ENCODE measurements at regions not wholly inside any gene's neighbourhood (a gene's known extent, or its start where the extent isn't known, plus 50 kb on each side); places are given as distances from the start of the nearest gene placed in this dataset.
A peak's percentile ranks its signal among the peaks of the same experiment; 100 is the strongest.

DNA sequence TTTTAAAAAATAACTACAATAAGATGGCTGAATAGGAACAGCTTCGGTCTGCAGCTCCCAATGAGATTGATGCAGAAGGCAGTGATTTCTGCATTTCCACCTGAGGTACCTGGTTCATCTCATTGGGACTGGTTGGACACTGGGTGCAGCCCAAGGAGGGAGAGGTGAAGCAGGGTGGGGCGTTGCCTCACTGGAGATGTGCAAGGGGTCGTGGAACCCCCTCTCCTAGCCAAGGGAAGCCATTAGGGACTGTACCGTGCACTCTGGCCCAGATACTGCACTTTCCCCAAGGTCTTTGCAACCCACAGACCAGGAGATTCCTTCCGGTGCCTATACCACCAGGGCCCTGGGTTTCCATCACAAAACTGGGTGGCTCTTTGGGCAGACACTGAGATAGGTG, 640.1 kb downstream of the IQCM start:
- Histone ChIP-seq H3K27me3 (replicated peaks in 1 of 4; ENCODE audit: control insufficient read depth in 3 of 4, extremely low read depth in 1 of 4, insufficient read depth in 3 of 4, low read length in 3 of 4) (no peaks in the 10 kb centered on the region), H3K4me3 (ENCODE audit: extremely low read depth in 1 of 4, insufficient read depth in 2 of 4, low read depth in 3 of 4, low read length in 4 of 4) (no peak overlapping the region), H2BK15ac (ENCODE audit: low read length) (no peak overlapping the region), H4K5ac (ENCODE audit: insufficient read length, low read depth, low read length) (no peak overlapping the region), H3K18ac (ENCODE audit: extremely low read depth, low read length) (no peak overlapping the region), H3K79me1 (ENCODE audit: low read depth, low read length) (no peaks in the 10 kb centered on the region), H2AK5ac (ENCODE audit: low read depth, low read length) (no peak overlapping the region), H2BK20ac (ENCODE audit: low read length) (no peak overlapping the region), H4K20me1 (replicated peaks in 1 of 2; ENCODE audit: control insufficient read depth in 1 of 2, insufficient read depth in 2 of 2, low read length in 2 of 2) (no peaks in the 10 kb centered on the region), H3K9ac (replicated peaks in 1 of 4; ENCODE audit: extremely low read depth in 1 of 4, low read depth in 3 of 4, low read length in 3 of 4) (no peak overlapping the region), H3K4me2 (ENCODE audit: insufficient read depth in 1 of 2, low read depth in 2 of 2, low read length in 2 of 2) (no peak overlapping the region), H3K14ac (ENCODE audit: insufficient read length) (no peak overlapping the region), H2AFZ (ENCODE audit: low read length) (peak overlapping the region; percentile 88), H3K36me3 (ENCODE audit: control insufficient read depth in 2 of 4, insufficient read depth in 4 of 4, low read length in 3 of 4) (no peaks in the 10 kb centered on the region), H2BK120ac (replicated peaks; ENCODE audit: low read depth, low read length) (no peak overlapping the region), H3K23me2 (ENCODE audit: low read depth, low read length) (no peaks in the 10 kb centered on the region), H4K91ac (replicated peaks; ENCODE audit: insufficient read length, low read length) (no peak overlapping the region), H2BK12ac (ENCODE audit: low read depth, low read length) (no peak overlapping the region), H3K9me3 (ENCODE audit: insufficient read depth in 2 of 2, low read depth in 1 of 2, low read length in 1 of 2) (no peaks in the 10 kb centered on the region), H4K8ac (ENCODE audit: extremely low read depth, insufficient read depth, low read length) (no peak overlapping the region; the same call in 1 of the 2 replicates), H3K56ac (replicated peaks; ENCODE audit: insufficient read length, low read depth, low read length) (no peak overlapping the region), H3K23ac (ENCODE audit: insufficient read length) (no peak overlapping the region), H3K27ac (ENCODE audit: low read depth, low read length) (no peak overlapping the region), H3K4me1 (replicated peaks in 1 of 4; ENCODE audit: control insufficient read depth in 3 of 4, insufficient read depth in 4 of 4, low read length in 3 of 4) (0 out of 7 replicates have a peak, but pooled peaks cover 0 to 3% (median 0%) of the 10 kb centered on the region in 4 experiments), H3K79me2 (ENCODE audit: control insufficient read depth in 1 of 2, insufficient read depth in 2 of 2, low read length in 2 of 2) (no peaks in the 10 kb centered on the region), H3K4ac (replicated peaks; ENCODE audit: insufficient read length, low read depth, low read length) (no peak overlapping the region), H2BK5ac (ENCODE audit: low read depth, low read length) (no peak overlapping the region)
- 90% methylated on average over 5 of the region's 5 CpGs; no CpG with 5 or more reads in 1 of the 2 experiments for WGBS, 2 experiments (ENCODE audit: extremely low coverage in 1 of 2, insufficient coverage in 1 of 2, insufficient read length in 1 of 2, insufficient replicate concordance in 2 of 2, low coverage in 1 of 2, low lambda C conversion rate in 2 of 2, missing lambda C conversion rate in 1 of 2)
- FAIRE-seq (no peak), DNase-seq (ENCODE audit: low read depth in 1 of 2, low spot score in 2 of 2) (no peak)
- ChIA-PET POLR2A (ENCODE audit: partially characterized antibody) (no interaction called here), CTCF (ENCODE audit: partially characterized antibody) (no interaction called here)
- no peak for TF ChIP-seq EGR1 (IDR thresholded peaks at IDR 0.05; ENCODE audit: borderline replicate concordance, low read depth, low read length)
- TF ChIP-seq SP4 (IDR thresholded peaks at IDR 0.05; ENCODE audit: low read length) = no peak
- no peak for TF ChIP-seq KDM5A (IDR thresholded peaks at IDR 0.05; ENCODE audit: low read length)
- no peak for TF ChIP-seq CBX5 (IDR thresholded peaks at IDR 0.05; ENCODE audit: low read depth, low read length)
- no peak for TF ChIP-seq EP300 (IDR thresholded peaks at IDR 0.05; ENCODE audit: borderline replicate concordance in 1 of 2, low read depth in 2 of 2, low read length in 2 of 2)
- no peak for TF ChIP-seq NRF1 (IDR thresholded peaks at IDR 0.05; ENCODE audit: low read depth, low read length)
- no peak for TF ChIP-seq SRF (IDR thresholded peaks at IDR 0.05; ENCODE audit: low read depth, low read length)
- TF ChIP-seq TAF1 (IDR thresholded peaks at IDR 0.05; ENCODE audit: low read depth, low read length) = no peak
- TF ChIP-seq CTBP2 (IDR thresholded peaks at IDR 0.05; ENCODE audit: borderline replicate concordance, insufficient read depth, insufficient read length, low read length) = no peak
- no peak for TF ChIP-seq MAFK (IDR thresholded peaks at IDR 0.05; ENCODE audit: low read depth, low read length)
- no peak for TF ChIP-seq TAF7 (optimal IDR thresholded peaks at IDR 0.05; ENCODE audit: borderline replicate concordance, low read depth, low read length)
- no peak for TF ChIP-seq ZNF274 (IDR thresholded peaks at IDR 0.05; ENCODE audit: borderline replicate concordance, extremely low read depth, low read length)

Data from H1 (cell line).